ENCODE measurements at regions not wholly inside any gene's neighbourhood (a gene's known extent, or its start where the extent isn't known, plus 50 kb on each side); places are given as distances from the start of the nearest gene placed in this dataset.
"Not testable (repeated sequence)": the region's sequence is repeated elsewhere in the genome, so short reads cannot be mapped to it uniquely, and the experiment has no call there.

DNA sequence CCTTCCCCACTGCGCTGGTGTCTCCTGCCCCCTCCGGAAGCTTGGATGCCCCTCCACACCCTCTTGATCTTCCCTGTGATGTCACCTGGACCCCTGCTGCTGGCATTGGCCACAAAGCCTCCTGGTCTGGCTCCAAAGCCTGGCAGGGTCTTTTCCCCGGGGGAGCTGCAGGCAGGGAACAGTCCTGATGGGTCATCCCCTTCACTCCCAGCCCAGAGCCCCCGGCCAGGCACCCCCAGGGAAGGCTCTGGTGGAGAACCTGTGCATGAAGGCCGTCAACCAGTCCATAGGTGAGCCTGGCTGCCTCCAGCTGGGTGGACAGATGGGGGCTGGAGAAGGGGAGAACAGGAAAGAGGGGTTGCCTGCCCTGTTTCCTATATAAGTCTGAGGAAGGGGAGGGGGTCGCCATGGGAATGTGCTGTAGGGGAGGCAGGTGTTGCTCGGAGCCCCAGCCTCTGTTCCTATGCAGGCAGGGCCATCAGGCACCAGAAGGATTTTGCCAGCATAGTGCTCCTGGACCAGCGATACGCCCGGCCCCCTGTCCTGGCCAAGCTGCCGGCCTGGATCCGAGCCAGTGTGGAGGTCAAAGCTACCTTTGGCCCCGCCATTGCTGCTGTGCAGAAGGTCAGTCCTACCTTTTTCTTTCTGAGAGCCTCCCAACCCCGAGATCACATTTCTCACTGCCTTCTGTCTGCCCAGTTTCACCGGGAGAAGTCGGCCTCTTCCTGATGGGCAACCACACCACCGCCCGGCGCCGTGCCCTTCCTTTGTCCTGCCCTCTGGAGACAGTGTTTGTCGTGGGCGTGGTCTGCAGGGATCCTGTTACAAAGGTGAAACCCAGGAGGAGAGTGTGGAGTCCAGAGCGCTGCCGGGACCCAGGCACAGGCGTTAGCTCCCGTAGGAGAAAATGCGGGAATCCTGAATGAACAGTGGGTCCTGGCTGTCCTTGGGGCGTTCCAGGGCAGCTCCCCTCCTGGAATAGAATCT lies 104.5 kb upstream of the PZP start:
- DNase-seq (ENCODE audit: low spot score); FAIRE-seq: not testable (repeated sequence)

- DNase-seq (ENCODE audit: low spot score); FAIRE-seq: not testable (repeated sequence)
Observed at GRCh38 chr12:9311454-9311853, 103.3 kb upstream of the PZP start.

DNA sequence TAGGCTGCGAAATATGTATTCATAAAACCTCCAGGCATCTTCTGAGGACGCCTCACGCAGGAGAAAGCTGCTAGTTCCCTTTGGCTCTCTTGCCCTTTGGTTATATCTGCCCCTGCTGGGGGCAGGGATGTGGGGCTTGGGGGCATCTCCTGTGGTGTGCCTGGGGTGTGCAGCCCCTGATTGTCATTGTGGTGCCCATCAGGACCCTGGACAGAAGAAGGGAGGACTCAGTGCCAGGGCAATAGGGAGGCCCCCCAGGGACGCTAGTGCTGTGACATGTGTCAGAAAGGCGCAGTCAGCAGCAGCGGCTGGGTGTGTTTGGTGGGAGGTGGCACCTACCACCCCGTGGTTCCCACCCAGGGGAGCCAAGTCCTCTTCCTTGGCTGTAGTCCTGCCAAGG lies 102.5 kb upstream of the PZP start:
- not testable (repeated sequence) for FAIRE-seq

DNA sequence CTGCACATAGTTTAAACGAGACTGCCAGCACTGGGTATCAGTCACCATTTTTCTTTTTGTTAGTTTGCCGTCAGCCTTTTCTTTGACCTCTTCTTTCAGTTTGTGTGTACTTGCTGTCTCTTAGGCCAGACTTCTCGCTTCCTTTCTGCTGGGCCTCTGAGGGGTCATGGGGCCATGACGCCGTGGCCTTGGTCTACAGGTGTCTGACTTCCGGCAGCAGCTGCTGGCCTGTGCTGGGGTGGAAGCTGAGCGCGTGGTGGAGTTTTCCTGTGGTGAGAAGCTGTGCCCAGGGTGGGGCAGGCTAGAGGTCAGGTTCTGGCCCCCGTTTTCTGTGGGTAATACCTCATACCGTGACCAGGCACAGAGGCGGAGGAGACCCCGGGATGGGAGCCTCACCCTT lies 101.6 kb upstream of the PZP start:
- DNase-seq (ENCODE audit: low spot score); FAIRE-seq: not testable (repeated sequence)

More for the DNA sequence above, 102.5 kb upstream of the PZP start:
- DNase-seq (ENCODE audit: low spot score) = not testable (repeated sequence)

- DNase-seq (ENCODE audit: low spot score); FAIRE-seq: not testable (repeated sequence)
Observed at GRCh38 chr12:9308745-9309144, 100.5 kb upstream of the PZP start.

GRCh38 chr12:9308163-9308562 lies 100.0 kb upstream of the PZP start:
- not testable (repeated sequence) for FAIRE-seq; DNase-seq (ENCODE audit: low spot score)

DNA sequence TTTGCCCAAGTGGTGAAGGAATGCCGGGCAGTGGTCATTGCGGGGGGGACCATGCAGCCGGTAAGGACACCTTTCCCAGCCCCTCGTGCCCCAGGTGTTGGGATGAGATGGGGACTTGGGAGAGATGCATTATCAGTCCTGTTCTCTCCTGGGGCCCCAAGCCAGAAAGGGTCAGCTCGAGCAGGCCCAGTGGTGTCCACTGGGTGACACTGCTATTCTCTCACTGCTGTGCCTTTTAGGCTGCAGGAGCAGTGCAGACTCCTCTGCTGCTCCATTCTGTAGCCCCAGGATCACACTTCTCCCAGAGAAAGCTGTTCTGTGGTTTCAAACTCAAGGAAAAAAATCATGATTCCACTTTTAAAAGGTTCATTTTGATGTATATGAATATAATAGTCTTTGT lies 99.1 kb upstream of the PZP start:
- FAIRE-seq; DNase-seq (ENCODE audit: low spot score): not testable (repeated sequence)

GRCh38 chr12:9306004-9306403 lies 97.8 kb upstream of the PZP start:
- FAIRE-seq; DNase-seq (ENCODE audit: low spot score): not testable (repeated sequence)

DNA sequence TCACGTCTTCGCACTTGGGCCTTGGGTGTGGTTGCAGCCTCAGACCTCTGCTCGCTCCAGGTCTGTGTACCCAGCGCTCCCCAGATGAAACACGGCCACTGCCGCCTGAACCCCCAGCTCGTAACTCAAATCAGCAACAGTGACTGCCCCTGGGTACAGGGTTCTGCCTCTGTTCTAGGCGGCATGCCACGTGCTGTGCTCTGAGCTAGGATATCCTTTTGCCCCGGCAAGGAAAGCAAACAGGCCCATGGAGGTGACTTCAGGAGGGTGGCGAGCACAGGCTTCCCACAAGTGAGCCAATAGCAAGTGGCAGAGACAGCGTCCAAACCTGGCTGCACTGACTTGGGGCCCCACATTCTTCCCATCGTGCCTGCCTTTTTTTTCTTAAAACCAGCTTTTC lies 96.3 kb upstream of the PZP start:
- not testable (repeated sequence) for FAIRE-seq; DNase-seq (ENCODE audit: low spot score)

DNA sequence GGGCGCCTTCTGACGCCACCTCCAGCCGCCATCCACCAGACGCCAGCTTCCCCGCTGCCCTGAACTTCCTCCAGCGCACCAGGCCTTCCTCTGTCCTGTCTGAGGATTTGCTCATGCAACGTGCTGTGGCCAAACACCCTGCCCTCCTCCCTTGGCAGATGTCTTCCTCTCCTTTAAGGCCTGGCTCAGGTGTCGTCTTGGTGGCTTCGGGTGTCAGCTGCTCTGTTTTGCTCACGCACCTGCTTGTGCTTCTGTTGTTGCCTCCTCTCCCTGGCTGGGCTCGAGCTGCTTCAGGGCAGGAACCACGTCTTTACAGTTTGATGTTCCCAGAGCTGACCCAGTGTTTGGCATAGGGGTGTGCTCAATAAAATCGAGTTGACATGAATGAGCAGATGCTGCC lies 87.7 kb upstream of the PZP start:
- DNase-seq (ENCODE audit: low spot score); FAIRE-seq: not testable (repeated sequence)

DNA sequence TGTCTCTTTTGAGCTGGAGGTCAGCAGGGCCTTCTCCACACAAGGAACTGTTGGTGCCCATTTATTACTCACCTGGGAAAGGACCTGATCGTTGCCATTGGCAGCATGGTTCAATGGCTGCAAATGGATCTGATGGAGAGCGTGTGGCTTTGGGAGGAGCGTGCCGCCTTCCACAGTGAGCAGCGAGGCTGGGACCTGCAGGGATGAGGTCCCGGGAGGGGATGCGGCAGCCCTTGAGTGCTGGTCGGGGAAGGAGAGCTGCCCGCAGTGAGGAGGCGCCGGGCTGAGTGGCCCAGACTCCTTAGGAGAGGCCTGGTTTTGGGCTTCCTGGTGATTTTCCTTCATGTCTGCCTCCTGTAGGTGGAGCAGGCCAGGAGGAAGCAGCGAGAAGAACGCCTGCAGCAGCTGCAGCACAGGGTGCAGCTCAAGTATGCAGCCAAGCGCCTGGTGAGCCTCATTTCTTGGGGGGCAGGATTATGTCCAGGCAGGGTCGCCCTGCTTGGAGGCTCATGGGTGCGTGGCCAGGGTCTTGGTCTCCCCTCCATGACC lies 86.0 kb upstream of the PZP start:
- not testable (repeated sequence) for FAIRE-seq; DNase-seq (ENCODE audit: low spot score)

- not testable (repeated sequence) for FAIRE-seq; DNase-seq (ENCODE audit: low spot score)
Observed at GRCh38 chr12:9293391-9293790, 85.2 kb upstream of the PZP start.

GRCh38 chr12:9289984-9290383 lies 81.8 kb upstream of the PZP start:
- not testable (repeated sequence) for DNase-seq (ENCODE audit: low spot score); FAIRE-seq

GRCh38 chr12:9284724-9285123 lies 76.5 kb upstream of the PZP start:
- not testable (repeated sequence) for DNase-seq (ENCODE audit: low spot score); FAIRE-seq

DNA sequence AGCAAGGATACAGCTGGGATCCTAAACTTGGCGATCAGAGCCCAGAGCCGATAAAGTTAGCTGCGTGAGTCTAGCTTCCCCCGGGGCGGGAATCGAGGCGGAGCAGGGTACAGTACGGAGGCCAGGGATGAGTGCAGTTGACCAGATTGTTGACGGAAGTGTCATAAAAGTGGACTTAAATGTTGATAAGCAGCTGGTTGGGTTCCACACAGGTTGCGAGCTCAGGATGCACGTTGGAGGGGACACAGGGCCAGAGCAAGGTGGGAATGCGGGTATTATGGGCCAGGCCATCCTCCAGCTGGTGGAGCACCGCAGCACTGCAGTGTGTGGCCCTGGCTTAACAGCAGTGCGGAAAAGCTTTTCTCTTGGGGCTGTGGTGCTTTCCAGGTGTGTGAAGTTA lies 76.0 kb upstream of the PZP start:
- FAIRE-seq; DNase-seq (ENCODE audit: low spot score): not testable (repeated sequence)

DNA sequence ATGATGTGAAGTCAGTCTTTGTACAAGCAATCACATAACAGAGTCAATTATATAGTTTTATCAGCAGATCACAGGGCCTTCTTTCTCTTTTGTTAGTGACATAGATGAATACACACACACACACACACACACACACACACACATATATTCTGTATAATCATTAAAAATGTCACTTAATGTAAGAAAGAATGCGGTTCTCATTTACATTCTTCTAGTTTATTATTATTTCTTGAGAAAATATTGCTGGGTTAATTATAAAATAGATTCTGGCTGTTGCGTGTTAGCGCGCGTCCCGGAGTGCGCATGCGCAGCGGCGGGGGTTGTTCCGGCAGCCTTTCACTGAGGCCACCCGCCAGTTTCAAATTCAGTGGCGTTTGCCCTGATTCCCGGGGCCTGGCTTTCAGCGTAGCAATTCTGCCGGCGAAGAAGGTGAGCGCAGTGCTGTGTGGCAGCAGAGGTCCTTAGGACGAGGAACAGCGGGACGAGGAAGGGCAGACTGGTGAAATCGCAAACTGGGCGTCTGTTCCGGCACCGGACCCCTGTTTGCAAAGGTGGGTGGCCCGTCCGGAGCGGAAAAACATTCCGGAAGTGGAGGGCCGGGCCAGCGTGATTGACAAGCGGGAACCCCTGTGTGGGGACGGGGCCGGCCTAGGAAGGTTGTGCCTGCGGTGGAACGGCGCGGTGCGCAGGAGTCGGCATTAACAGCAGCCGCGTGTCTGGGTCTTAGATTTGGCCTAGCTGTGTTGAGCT lies 75.3 kb upstream of the PZP start:
- FAIRE-seq = not testable (repeated sequence)
- peak; percentile 32 for DNase-seq (ENCODE audit: low spot score)

- no peak for FAIRE-seq
- DNase-seq (ENCODE audit: low spot score) = no peak
Observed at GRCh38 chr12:9276990-9277389, 68.8 kb upstream of the PZP start.

DNA sequence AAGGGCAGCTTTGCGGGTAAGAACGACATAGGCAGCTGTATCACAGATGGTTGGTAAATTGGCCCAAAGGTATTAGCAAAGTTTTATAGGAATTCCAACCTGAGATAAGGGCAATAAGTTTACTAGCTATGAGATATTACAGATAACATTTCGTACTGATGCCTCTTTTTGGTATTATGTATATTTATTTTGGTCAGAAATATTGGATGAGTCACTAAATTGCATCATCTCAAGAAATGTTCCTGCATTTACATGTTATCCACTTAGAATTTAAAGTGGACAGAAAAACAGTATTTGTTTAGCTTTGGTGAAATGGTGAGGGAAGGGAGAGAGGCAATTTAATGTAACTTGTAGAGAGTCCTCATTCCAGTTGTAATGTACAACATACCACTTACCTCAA lies 65.1 kb upstream of the PZP start:
- FAIRE-seq (no peak), DNase-seq (ENCODE audit: low spot score) (no peak)

GRCh38 chr12:9271875-9272274 lies 63.7 kb upstream of the PZP start:
- DNase-seq (ENCODE audit: low spot score) (no peak), FAIRE-seq (no peak)

DNA sequence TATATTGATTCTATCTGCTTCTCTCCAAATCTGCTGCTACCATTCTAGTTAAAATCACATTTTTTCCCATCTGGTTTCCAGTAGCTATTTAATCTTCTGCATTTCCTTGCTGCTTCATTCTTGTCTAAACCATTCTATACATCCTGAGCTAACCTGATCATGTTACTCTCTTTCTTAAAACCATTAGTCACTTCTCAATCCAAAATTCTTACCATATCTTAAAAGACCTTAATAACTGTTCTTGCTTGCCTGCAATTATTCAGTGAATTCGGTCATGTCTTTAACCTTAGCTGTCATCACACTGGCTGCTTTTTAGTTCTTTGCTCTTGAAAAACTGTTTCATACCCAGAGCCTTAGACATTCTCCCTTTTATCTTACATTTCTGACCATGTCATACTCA lies 56.4 kb upstream of the PZP start:
- FAIRE-seq = no peak

GRCh38 chr12:9260931-9261330 lies 52.7 kb upstream of the PZP start:
- DNase-seq (ENCODE audit: low spot score) = no peak

More for the DNA sequence above, 56.4 kb upstream of the PZP start:
- DNase-seq (ENCODE audit: low spot score) = no peak

More at GRCh38 chr12:9260931-9261330, 52.7 kb upstream of the PZP start:
- FAIRE-seq = no peak

Data from RCC 7860 (cell line).